Smooth muscle cell (in vitro differentiated cells): ENCODE measurements at regions not wholly inside any gene's neighbourhood (a gene's known extent, or its start where the extent isn't known, plus 50 kb on each side); places are given as distances from the start of the nearest gene placed in this dataset.

Experiments
- DNase-seq: peaks from one replicate; lab custom pipeline; 2025; ENCODE audit not compliant: unreplicated experiment; lab: John Stamatoyannopoulos, UW
- H2AFZ ChIP-seq: fragments of 200-600 bp; sonication (generic); 2 replicates; pipeline ENCODE4 v1.6.0; 2016; ENCODE audit warnings: antibody characterized with exemption, low read depth, mild to moderate bottlenecking
- H3F3A ChIP-seq: fragments of 200-600 bp; sonication (generic); 2 replicates; pipeline ENCODE4 v1.6.0; 2017; ENCODE audit warnings: antibody characterized with exemption, low read depth
- H3K27ac ChIP-seq: fragments of 200-600 bp; sonication (generic); 2 replicates; pipeline ENCODE4 v1.5.1; 2016; ENCODE audit warnings: low read depth, mild to moderate bottlenecking
- H3K27me3 ChIP-seq: fragments of 200-600 bp; sonication (generic); 2 replicates; pipeline ENCODE4 v1.6.1; 2016; ENCODE audit warnings: low read depth, mild to moderate bottlenecking
- H3K36me3 ChIP-seq: fragments of 200-600 bp; sonication (generic); 2 replicates; pipeline ENCODE4 v1.5.1; 2016; ENCODE audit warnings: low read depth
- H3K4me1 ChIP-seq: fragments of 200-600 bp; sonication (generic); 2 replicates; pipeline ENCODE4 v1.5.1; 2016; ENCODE audit warnings: low read depth
- H3K4me2 ChIP-seq: fragments of 200-600 bp; sonication (generic); 2 replicates; pipeline ENCODE4 v1.6.0; 2016; ENCODE audit warnings: mild to moderate bottlenecking
- H3K4me3 ChIP-seq: fragments of 200-600 bp; sonication (generic); 2 replicates; pipeline ENCODE4 v1.5.1; 2016; ENCODE audit warnings: mild to moderate bottlenecking
- H3K79me2 ChIP-seq: fragments of 200-600 bp; sonication (generic); 2 replicates; pipeline ENCODE4 v1.6.0; 2016; ENCODE audit warnings: low read depth, mild to moderate bottlenecking
- H3K9ac ChIP-seq: fragments of 200-600 bp; sonication (generic); 2 replicates; pipeline ENCODE4 v1.6.0; 2016; ENCODE audit warnings: low read depth
- H3K9me3 ChIP-seq: fragments of 200-600 bp; sonication (generic); replicated peaks from 2 replicates; pipeline ENCODE4 v1.5.1; 2016; ENCODE audit warnings: low read depth
- H4K20me1 ChIP-seq: fragments of 200-600 bp; sonication (generic); 2 replicates; pipeline ENCODE4 v1.6.0; 2016; ENCODE audit warnings: low read depth
- CTCF ChIP-seq: fragments of 200-600 bp; sonication (generic); IDR thresholded peaks from 2 replicates; pipeline ENCODE4 v1.5.1; 2017; ENCODE audit warnings: borderline replicate concordance, mild to moderate bottlenecking, antibody characterized with exemption; ENCODE audit not compliant: insufficient read depth, poor library complexity, severe bottlenecking
- WGBS: methylation state at CpG from one replicate; pipeline ENCODE4 v1.1.7; 2016; ENCODE audit warnings: low lambda C conversion rate; 5-methylcytosine and 5-hydroxymethylcytosine counted together

- Histone ChIP-seq H4K20me1 (no peaks in the 10 kb centered on the region), H2AFZ (no peak overlapping the region), H3K27me3 (no peaks in the 10 kb centered on the region), H3K9me3 (no peaks in the 10 kb centered on the region), H3K4me2 (no peak overlapping the region), H3K27ac (no peak overlapping the region), H3K9ac (no peak overlapping the region), H3K4me3 (no peak overlapping the region), H3K36me3 (no peaks in the 10 kb centered on the region), H3K79me2 (no peaks in the 10 kb centered on the region), H3K4me1 (no peaks in the 10 kb centered on the region), H3F3A (no peaks in the 10 kb centered on the region)
- DNase-seq, result no peak
- WGBS, result 89% methylated on average over 6 of the region's 6 CpGs
- TF ChIP-seq CTCF, result no peak
Observed at GRCh38 chr18:72152935-72153334, 391.2 kb downstream of the CBLN2 start.

GRCh38 chr18:72147830-72148229 is 396.3 kb downstream of the CBLN2 start:
- Histone ChIP-seq H4K20me1 (no peaks in the 10 kb centered on the region), H3K79me2 (no peaks in the 10 kb centered on the region), H3K4me2 (no peak overlapping the region), H3K36me3 (no peaks in the 10 kb centered on the region), H3F3A (no peaks in the 10 kb centered on the region), H3K9ac (no peak overlapping the region), H3K9me3 (no peaks in the 10 kb centered on the region), H3K27ac (no peak overlapping the region), H3K27me3 (no peaks in the 10 kb centered on the region), H2AFZ (no peak overlapping the region), H3K4me3 (no peak overlapping the region), H3K4me1 (no peaks in the 10 kb centered on the region)
- TF ChIP-seq CTCF, result no peak
- no peak for DNase-seq
- 86% methylated on average over 3 of the region's 3 CpGs for WGBS

GRCh38 chr18:72140007-72140406 is 404.1 kb downstream of the CBLN2 start:
- H3F3A ChIP-seq, result no peaks in the 10 kb centered on the region
- no peaks in the 10 kb centered on the region for H3K36me3 ChIP-seq
- H3K27me3 ChIP-seq, result no peaks in the 10 kb centered on the region
- H3K4me2 ChIP-seq, result no peak overlapping the region
- no peaks in the 10 kb centered on the region for H3K9me3 ChIP-seq
- WGBS, result 81% methylated on average over 8 of the region's 8 CpGs
- H4K20me1 ChIP-seq, result no peaks in the 10 kb centered on the region
- no peak overlapping the region for H3K9ac ChIP-seq
- no peak for TF ChIP-seq CTCF
- H3K79me2 ChIP-seq, result no peaks in the 10 kb centered on the region
- no peak overlapping the region for H3K4me3 ChIP-seq
- H3K27ac ChIP-seq, result no peak overlapping the region
- no peaks in the 10 kb centered on the region for H3K4me1 ChIP-seq
- H2AFZ ChIP-seq, result no peak overlapping the region
- DNase-seq, result no peak

- Histone ChIP-seq H3K4me3 (no peak overlapping the region), H3F3A (no peaks in the 10 kb centered on the region), H3K27me3 (no peaks in the 10 kb centered on the region), H3K79me2 (no peaks in the 10 kb centered on the region), H3K9me3 (no peaks in the 10 kb centered on the region), H3K4me2 (no peak overlapping the region), H4K20me1 (no peaks in the 10 kb centered on the region), H3K27ac (no peak overlapping the region), H3K9ac (no peak overlapping the region), H3K4me1 (no peaks in the 10 kb centered on the region), H2AFZ (peak overlapping the region; percentile 57), H3K36me3 (no peaks in the 10 kb centered on the region)
- DNase-seq, result no peak
- no peak for TF ChIP-seq CTCF
- WGBS, result 50% methylated on average over 1 of the region's 1 CpG
Observed at GRCh38 chr18:72128649-72129048, 415.5 kb downstream of the CBLN2 start.
